Osteoblast (primary cell): ENCODE measurements at regions not wholly inside any gene's neighbourhood (a gene's known extent, or its start where the extent isn't known, plus 50 kb on each side); places are given as distances from the start of the nearest gene placed in this dataset.

Experiments used
- DNase-seq: peaks from one replicate; pipeline ENCODE4 v3.0.0; 2011; ENCODE audit warnings: low spot score, mixed read lengths; ENCODE audit not compliant: insufficient read length; ENCODE audit errors: missing footprints
- H2AFZ ChIP-seq: 2 replicates; pipeline ENCODE4 v1.6.0; 2011; ENCODE audit warnings: mild to moderate bottlenecking, low read length
- H3K27ac ChIP-seq: 2 replicates; pipeline ENCODE4 v1.5.1; 2011; ENCODE audit warnings: mild to moderate bottlenecking, low read depth, low read length, moderate library complexity
- H3K27me3 ChIP-seq: 2 replicates; pipeline ENCODE4 v1.6.0; 2012; ENCODE audit warnings: mild to moderate bottlenecking, control low read depth, inconsistent platforms, low read length, moderate library complexity; ENCODE audit not compliant: insufficient read depth
- H3K36me3 ChIP-seq: 2 replicates; pipeline ENCODE4 v1.5.1; 2011; ENCODE audit warnings: mild to moderate bottlenecking, low read length, control low read depth, moderate library complexity; ENCODE audit not compliant: insufficient read depth
- H3K4me1 ChIP-seq: 2 replicates; pipeline ENCODE4 v1.5.1; 2011; ENCODE audit warnings: mild to moderate bottlenecking, low read length, control low read depth, moderate library complexity; ENCODE audit not compliant: insufficient read depth
- H3K4me2 ChIP-seq: 2 replicates; pipeline ENCODE4 v1.6.0; 2011; ENCODE audit warnings: mild to moderate bottlenecking, low read length; ENCODE audit not compliant: insufficient read depth
- H3K4me3 ChIP-seq: fragments of 200-600 bp; sonication (generic); 3 replicates; pipeline ENCODE4 v1.5.1; 2012; ENCODE audit warnings: mild to moderate bottlenecking, low read length, inconsistent platforms; ENCODE audit not compliant: insufficient read depth
- H3K79me2 ChIP-seq: 2 replicates; pipeline ENCODE4 v1.6.0; 2012; ENCODE audit warnings: mild to moderate bottlenecking, low read length, control low read depth, inconsistent platforms; ENCODE audit not compliant: insufficient read depth
- H3K9me3 ChIP-seq: 2 replicates; pipeline ENCODE4 v1.5.1; 2011; ENCODE audit warnings: low read depth, low read length, control low read depth
- H4K20me1 ChIP-seq: 2 replicates; pipeline ENCODE4 v1.6.0; 2012; ENCODE audit warnings: mild to moderate bottlenecking, low read length, control low read depth; ENCODE audit not compliant: insufficient read depth
- TF ChIP-seq, protein P1 (sequence below): IDR thresholded peaks from 2 replicates; pipeline ENCODE4 v1.5.1; 2011; ENCODE audit warnings: mild to moderate bottlenecking, low read depth, low read length, moderate library complexity; ENCODE audit errors: extremely low read depth

DNA sequence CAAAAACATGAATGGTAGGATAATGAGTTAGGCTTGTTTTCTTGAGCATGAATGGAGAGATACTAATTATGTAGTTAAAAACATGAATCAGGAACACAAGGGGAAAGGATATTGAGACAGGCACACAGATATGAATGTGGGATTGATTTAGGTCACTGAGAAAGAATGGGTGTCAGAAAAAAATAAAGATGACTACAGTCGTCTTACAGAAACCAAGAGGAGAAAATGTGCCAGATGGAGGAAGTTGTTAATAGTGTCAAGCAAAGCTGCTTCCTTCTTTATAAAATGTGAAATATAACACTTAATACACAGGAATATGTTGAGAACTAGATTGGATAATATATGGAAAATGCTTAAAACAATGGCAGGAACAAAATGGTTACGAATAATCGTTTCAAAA is 173.3 kb upstream of the BET1 start:
- peaks cover 8% of the 10 kb centered on the region for H3K4me1 ChIP-seq
- no peak overlapping the region for H3K4me3 ChIP-seq
- H2AFZ ChIP-seq: no peak overlapping the region

GRCh38 chr7:94178230-94178629 is 174.1 kb upstream of the BET1 start:
- no peaks in the 10 kb centered on the region for H3K9me3 ChIP-seq
- H3K4me2 ChIP-seq: no peak overlapping the region
- DNase-seq: no peak
- H3K4me1 ChIP-seq: peaks cover 16% of the 10 kb centered on the region
- H2AFZ ChIP-seq: peak overlapping the region; percentile 4
- no peaks in the 10 kb centered on the region for H3K79me2 ChIP-seq
- no peaks in the 10 kb centered on the region for H3K36me3 ChIP-seq
- H3K27ac ChIP-seq: no peak overlapping the region
- TF ChIP-seq, protein P1, sequence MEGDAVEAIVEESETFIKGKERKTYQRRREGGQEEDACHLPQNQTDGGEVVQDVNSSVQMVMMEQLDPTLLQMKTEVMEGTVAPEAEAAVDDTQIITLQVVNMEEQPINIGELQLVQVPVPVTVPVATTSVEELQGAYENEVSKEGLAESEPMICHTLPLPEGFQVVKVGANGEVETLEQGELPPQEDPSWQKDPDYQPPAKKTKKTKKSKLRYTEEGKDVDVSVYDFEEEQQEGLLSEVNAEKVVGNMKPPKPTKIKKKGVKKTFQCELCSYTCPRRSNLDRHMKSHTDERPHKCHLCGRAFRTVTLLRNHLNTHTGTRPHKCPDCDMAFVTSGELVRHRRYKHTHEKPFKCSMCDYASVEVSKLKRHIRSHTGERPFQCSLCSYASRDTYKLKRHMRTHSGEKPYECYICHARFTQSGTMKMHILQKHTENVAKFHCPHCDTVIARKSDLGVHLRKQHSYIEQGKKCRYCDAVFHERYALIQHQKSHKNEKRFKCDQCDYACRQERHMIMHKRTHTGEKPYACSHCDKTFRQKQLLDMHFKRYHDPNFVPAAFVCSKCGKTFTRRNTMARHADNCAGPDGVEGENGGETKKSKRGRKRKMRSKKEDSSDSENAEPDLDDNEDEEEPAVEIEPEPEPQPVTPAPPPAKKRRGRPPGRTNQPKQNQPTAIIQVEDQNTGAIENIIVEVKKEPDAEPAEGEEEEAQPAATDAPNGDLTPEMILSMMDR: no peak
- H3K4me3 ChIP-seq: no peak overlapping the region
- no peaks in the 10 kb centered on the region for H4K20me1 ChIP-seq
- H3K27me3 ChIP-seq: no peaks in the 10 kb centered on the region

More for the DNA sequence above, 173.3 kb upstream of the BET1 start:
- DNase-seq: no peak
- Histone ChIP-seq H3K79me2 (no peaks in the 10 kb centered on the region), H3K27ac (no peak overlapping the region), H3K9me3 (no peaks in the 10 kb centered on the region), H3K27me3 (no peaks in the 10 kb centered on the region), H3K36me3 (no peaks in the 10 kb centered on the region), H3K4me2 (no peak overlapping the region), H4K20me1 (no peaks in the 10 kb centered on the region)
- TF ChIP-seq, protein P1: no peak

- Histone ChIP-seq H3K27ac (no peak overlapping the region), H3K36me3 (no peaks in the 10 kb centered on the region), H4K20me1 (no peaks in the 10 kb centered on the region), H2AFZ (no peak overlapping the region), H3K4me2 (no peak overlapping the region), H3K9me3 (no peaks in the 10 kb centered on the region), H3K79me2 (no peaks in the 10 kb centered on the region), H3K27me3 (no peaks in the 10 kb centered on the region), H3K4me3 (no peak overlapping the region), H3K4me1 (peaks cover 25% of the 10 kb centered on the region)
- no peak for DNase-seq
- TF ChIP-seq, protein P1: no peak
Measured at GRCh38 chr7:94179466-94179865, 175.3 kb upstream of the BET1 start.

DNA sequence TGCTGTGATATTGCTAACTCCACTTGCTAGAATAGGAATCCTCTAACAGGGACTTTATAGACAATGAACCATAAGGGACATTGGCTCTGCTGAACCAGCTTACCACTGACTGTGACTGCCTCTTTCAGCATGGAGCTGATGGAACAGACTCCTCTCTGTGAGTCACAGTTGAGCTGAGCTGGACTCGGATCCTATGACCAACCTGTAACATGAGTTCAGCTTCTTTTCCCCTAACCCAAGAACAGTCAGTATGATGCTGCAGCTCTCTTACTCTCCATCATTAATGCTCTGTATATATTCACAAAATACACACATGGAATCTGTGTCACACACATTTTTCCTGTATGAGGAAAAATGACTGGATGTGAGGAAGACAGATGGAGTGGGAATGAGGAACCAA is 177.9 kb upstream of the BET1 start:
- peaks cover 25% of the 10 kb centered on the region for H3K4me1 ChIP-seq
- no peak overlapping the region for H3K4me2 ChIP-seq
- H4K20me1 ChIP-seq: no peaks in the 10 kb centered on the region
- no peaks in the 10 kb centered on the region for H3K79me2 ChIP-seq
- TF ChIP-seq, protein P1: no peak
- peak overlapping the region; percentile 95 for H3K27ac ChIP-seq
- no peaks in the 10 kb centered on the region for H3K36me3 ChIP-seq
- H2AFZ ChIP-seq: peak overlapping the region; percentile 13
- peak; percentile 34 for DNase-seq
- no peaks in the 10 kb centered on the region for H3K9me3 ChIP-seq
- no peak overlapping the region for H3K4me3 ChIP-seq
- H3K27me3 ChIP-seq: no peaks in the 10 kb centered on the region
